ENCODE measurements at regions not wholly inside any gene's neighbourhood (a gene's known extent, or its start where the extent isn't known, plus 50 kb on each side); places are given as distances from the start of the nearest gene placed in this dataset.
A peak's percentile ranks its signal among the peaks of the same experiment; 100 is the strongest.

DNA sequence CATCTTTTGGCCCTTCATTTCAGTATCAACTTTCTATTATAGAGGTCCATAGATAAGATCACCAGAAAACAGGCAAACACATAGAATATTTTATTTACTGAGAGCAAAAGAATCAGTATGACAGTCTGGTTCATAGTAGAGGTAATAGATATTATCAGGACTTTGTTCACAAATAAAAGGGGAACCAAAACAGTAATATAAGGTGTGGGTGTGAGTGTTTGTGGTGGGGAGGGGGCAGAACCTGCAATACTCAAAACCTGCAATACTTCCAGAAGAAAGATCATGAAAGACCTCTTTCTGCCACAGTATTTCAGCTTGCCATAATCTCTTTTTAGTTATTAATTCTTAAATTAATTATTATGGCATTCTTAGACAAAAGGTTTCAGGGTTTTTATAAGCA, 578.7 kb upstream of the SLITRK1 start:
- H3K4me1 ChIP-seq: no peaks in the 10 kb centered on the region
- no peaks in the 10 kb centered on the region for H4K20me1 ChIP-seq (ENCODE audit: low read depth)
- Mint-ChIP-seq H3K4me1 (no peaks in the 10 kb centered on the region), H3K27ac (no peak overlapping the region), H3K4me3 (no peak overlapping the region), H3K36me3 (no peaks in the 10 kb centered on the region), H3K9me3 (no peaks in the 10 kb centered on the region), H3K27me3 (ENCODE audit: insufficient read depth, low read depth) (no peaks in the 10 kb centered on the region)
- no peak overlapping the region for H3K4me3 ChIP-seq
- H3K9ac ChIP-seq: no peak overlapping the region
- TF ChIP-seq, protein P1, sequence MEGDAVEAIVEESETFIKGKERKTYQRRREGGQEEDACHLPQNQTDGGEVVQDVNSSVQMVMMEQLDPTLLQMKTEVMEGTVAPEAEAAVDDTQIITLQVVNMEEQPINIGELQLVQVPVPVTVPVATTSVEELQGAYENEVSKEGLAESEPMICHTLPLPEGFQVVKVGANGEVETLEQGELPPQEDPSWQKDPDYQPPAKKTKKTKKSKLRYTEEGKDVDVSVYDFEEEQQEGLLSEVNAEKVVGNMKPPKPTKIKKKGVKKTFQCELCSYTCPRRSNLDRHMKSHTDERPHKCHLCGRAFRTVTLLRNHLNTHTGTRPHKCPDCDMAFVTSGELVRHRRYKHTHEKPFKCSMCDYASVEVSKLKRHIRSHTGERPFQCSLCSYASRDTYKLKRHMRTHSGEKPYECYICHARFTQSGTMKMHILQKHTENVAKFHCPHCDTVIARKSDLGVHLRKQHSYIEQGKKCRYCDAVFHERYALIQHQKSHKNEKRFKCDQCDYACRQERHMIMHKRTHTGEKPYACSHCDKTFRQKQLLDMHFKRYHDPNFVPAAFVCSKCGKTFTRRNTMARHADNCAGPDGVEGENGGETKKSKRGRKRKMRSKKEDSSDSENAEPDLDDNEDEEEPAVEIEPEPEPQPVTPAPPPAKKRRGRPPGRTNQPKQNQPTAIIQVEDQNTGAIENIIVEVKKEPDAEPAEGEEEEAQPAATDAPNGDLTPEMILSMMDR (IDR thresholded peaks at IDR 0.05): no peak
- TF ChIP-seq EZH2 (IDR thresholded peaks at IDR 0.05) (no peak), EZH2phosphoT487 (IDR thresholded peaks at IDR 0.05) (no peak)
- no peaks in the 10 kb centered on the region for H3K27me3 ChIP-seq
- H3K27ac ChIP-seq: no peak overlapping the region
- no peaks in the 10 kb centered on the region for H3F3A ChIP-seq (ENCODE audit: low read depth)
- no peak overlapping the region for H3K4me2 ChIP-seq
- DNase-seq (ENCODE audit: low spot score): no peak
- no peak overlapping the region for H2AFZ ChIP-seq (replicated peaks)
- H3K36me3 ChIP-seq: no peaks in the 10 kb centered on the region
- H3K79me2 ChIP-seq (ENCODE audit: low read depth): no peaks in the 10 kb centered on the region
- H3K9me3 ChIP-seq (ENCODE audit: low read depth): no peaks in the 10 kb centered on the region

DNA sequence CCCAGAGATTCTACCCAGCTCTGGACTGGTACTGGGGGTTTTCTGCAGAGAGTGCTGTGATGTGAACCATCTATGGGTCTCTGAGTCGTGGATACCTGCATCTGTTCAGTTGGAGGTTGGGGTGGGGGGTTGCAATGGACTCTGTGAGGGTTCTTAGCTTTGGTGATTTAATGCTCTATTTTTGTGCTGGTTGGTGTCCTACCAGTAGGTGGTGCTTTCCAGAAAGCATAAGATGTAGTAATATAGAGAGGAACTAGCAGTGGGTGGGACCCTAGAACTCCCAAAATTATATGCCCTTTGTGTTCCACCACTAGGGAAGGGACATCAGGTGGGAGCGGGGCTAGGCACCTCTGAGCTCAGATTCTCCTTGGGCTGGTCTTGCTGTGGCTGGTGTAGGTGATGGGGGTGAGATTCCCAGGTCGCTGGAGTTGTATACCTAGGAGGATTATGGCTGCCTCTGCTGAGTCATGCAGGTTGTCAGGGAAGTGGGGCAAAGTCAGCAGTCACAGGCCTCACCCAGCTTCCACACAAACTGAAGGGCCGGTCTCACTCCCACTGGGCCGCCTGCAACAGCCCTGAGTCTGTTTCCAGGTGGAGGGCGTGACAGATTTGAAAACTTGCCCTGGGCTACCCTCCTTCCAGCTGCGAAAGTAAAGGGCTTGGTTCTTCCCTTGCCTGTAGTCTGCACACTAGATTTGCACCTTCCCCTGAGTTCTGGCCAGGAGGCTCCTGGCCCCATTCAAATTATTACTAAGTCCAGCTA, 573.0 kb upstream of the SLITRK1 start:
- H3K4me1 ChIP-seq: no peaks in the 10 kb centered on the region
- H4K20me1 ChIP-seq (ENCODE audit: low read depth): no peaks in the 10 kb centered on the region
- H3K36me3 ChIP-seq: no peaks in the 10 kb centered on the region
- peaks cover 6% of the 10 kb centered on the region for H3K9me3 Mint-ChIP-seq
- no peak overlapping the region for H3K4me3 ChIP-seq
- H3F3A ChIP-seq (ENCODE audit: low read depth): no peaks in the 10 kb centered on the region
- no peak for DNase-seq (ENCODE audit: low spot score)
- no peak overlapping the region for H3K9ac ChIP-seq
- no peak overlapping the region for H3K4me2 ChIP-seq
- no peak overlapping the region for H2AFZ ChIP-seq (replicated peaks)
- H3K27me3 Mint-ChIP-seq (ENCODE audit: insufficient read depth, low read depth): no peaks in the 10 kb centered on the region
- H3K9me3 ChIP-seq (ENCODE audit: low read depth): no peaks in the 10 kb centered on the region
- TF ChIP-seq, protein P1 (IDR thresholded peaks at IDR 0.05): peak; percentile 24
- TF ChIP-seq EZH2phosphoT487 (IDR thresholded peaks at IDR 0.05): no peak
- no peaks in the 10 kb centered on the region for H3K36me3 Mint-ChIP-seq
- no peaks in the 10 kb centered on the region for H3K4me1 Mint-ChIP-seq
- no peak overlapping the region for H3K4me3 Mint-ChIP-seq
- H3K27ac ChIP-seq: no peak overlapping the region
- H3K79me2 ChIP-seq (ENCODE audit: low read depth): no peaks in the 10 kb centered on the region
- H3K27ac Mint-ChIP-seq: no peak overlapping the region
- H3K27me3 ChIP-seq: no peaks in the 10 kb centered on the region

DNA sequence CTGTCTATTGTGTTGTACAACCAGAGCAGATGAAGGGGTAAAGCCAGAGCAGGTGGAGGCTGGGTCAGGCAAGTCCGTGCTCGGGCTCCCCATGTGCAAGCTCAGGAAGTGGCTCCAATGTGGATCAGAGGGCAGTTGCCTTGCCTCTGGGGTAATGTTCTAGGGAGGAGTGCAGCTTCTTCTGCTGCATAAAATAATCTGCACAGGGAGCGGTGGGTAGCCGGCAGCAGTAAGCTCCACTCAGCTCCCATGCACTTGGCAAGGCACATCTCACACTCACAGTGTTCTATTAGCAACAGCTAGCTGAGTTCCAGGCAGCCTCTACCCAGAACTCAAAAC, 565.3 kb upstream of the SLITRK1 start:
- Mint-ChIP-seq H3K4me3 (no peak overlapping the region), H3K9me3 (no peaks in the 10 kb centered on the region), H3K27ac (no peak overlapping the region), H3K36me3 (no peaks in the 10 kb centered on the region), H3K4me1 (no peaks in the 10 kb centered on the region), H3K27me3 (ENCODE audit: insufficient read depth, low read depth) (no peaks in the 10 kb centered on the region)
- H3K4me3 ChIP-seq: no peak overlapping the region
- no peaks in the 10 kb centered on the region for H3K27me3 ChIP-seq
- H3K4me1 ChIP-seq: no peaks in the 10 kb centered on the region
- no peak overlapping the region for H3K27ac ChIP-seq
- DNase-seq (ENCODE audit: low spot score): no peak
- H3K4me2 ChIP-seq: no peak overlapping the region
- H3K9me3 ChIP-seq (ENCODE audit: low read depth): no peaks in the 10 kb centered on the region
- no peaks in the 10 kb centered on the region for H3K36me3 ChIP-seq
- H4K20me1 ChIP-seq (ENCODE audit: low read depth): no peaks in the 10 kb centered on the region
- no peaks in the 10 kb centered on the region for H3F3A ChIP-seq (ENCODE audit: low read depth)
- H2AFZ ChIP-seq (replicated peaks): peak overlapping the region; percentile 26
- H3K9ac ChIP-seq: no peak overlapping the region
- no peaks in the 10 kb centered on the region for H3K79me2 ChIP-seq (ENCODE audit: low read depth)
- TF ChIP-seq, protein P1 (IDR thresholded peaks at IDR 0.05): no peak
- TF ChIP-seq EZH2phosphoT487 (IDR thresholded peaks at IDR 0.05): no peak
- no peak for TF ChIP-seq EZH2 (IDR thresholded peaks at IDR 0.05)
